ENCODE measurements at regions not wholly inside any gene's neighbourhood (a gene's known extent, or its start where the extent isn't known, plus 50 kb on each side); places are given as distances from the start of the nearest gene placed in this dataset.

GRCh38 chr14:47863441-47863840 lies 188.0 kb upstream of the MDGA2 start:
- intact Hi-C loops (cut with micrococcal nuclease; ENCODE audit: unreplicated experiment), result no loop called here
- no peaks in the 10 kb centered on the region for H3K9me3 ChIP-seq (ENCODE audit: insufficient read depth, low read depth)
- H3F3A ChIP-seq (ENCODE audit: insufficient read depth, low read depth), result no peaks in the 10 kb centered on the region
- TF ChIP-seq CTCF (conservative IDR thresholded peaks at IDR 0.05), result no peak
- TF ChIP-seq EZH2 (IDR thresholded peaks at IDR 0.05; ENCODE audit: low read depth), result no peak
- H3K27ac ChIP-seq, result no peak overlapping the region
- POLR2A ChIA-PET (ENCODE audit: unreplicated experiment), result no interaction called here
- no peak for DNase-seq
- no peaks in the 10 kb centered on the region for H3K4me1 ChIP-seq (replicated peaks; ENCODE audit: insufficient read depth)
- H4K20me1 ChIP-seq (ENCODE audit: insufficient read depth), result no peaks in the 10 kb centered on the region
- no peak overlapping the region for H3K4me2 ChIP-seq
- H3K27me3 ChIP-seq (ENCODE audit: insufficient read depth, low read depth), result no peaks in the 10 kb centered on the region
- no peaks in the 10 kb centered on the region for H3K9me2 ChIP-seq (ENCODE audit: insufficient read depth)
- H2AFZ ChIP-seq, result no peak overlapping the region
- H3K4me3 ChIP-seq, result no peak overlapping the region
- CTCF ChIA-PET, result no interaction called here
- BruUV-seq (replicated peaks), result no TSS peak
- H3K36me3 ChIP-seq (ENCODE audit: low read depth), result no peaks in the 10 kb centered on the region
- H3K79me2 ChIP-seq (ENCODE audit: low read depth), result no peaks in the 10 kb centered on the region

- Histone ChIP-seq H3K27ac (no peak overlapping the region), H3K9me2 (ENCODE audit: insufficient read depth) (no peaks in the 10 kb centered on the region), H3K79me2 (ENCODE audit: low read depth) (no peaks in the 10 kb centered on the region), H3K4me2 (no peak overlapping the region), H3K4me3 (no peak overlapping the region), H3K9me3 (ENCODE audit: insufficient read depth, low read depth) (no peaks in the 10 kb centered on the region), H3F3A (ENCODE audit: insufficient read depth, low read depth) (no peaks in the 10 kb centered on the region), H4K20me1 (ENCODE audit: insufficient read depth) (no peaks in the 10 kb centered on the region), H3K4me1 (replicated peaks; ENCODE audit: insufficient read depth) (no peaks in the 10 kb centered on the region), H3K27me3 (ENCODE audit: insufficient read depth, low read depth) (no peaks in the 10 kb centered on the region), H2AFZ (no peak overlapping the region), H3K36me3 (ENCODE audit: low read depth) (no peaks in the 10 kb centered on the region)
- no TSS peak for BruUV-seq (replicated peaks)
- intact Hi-C loops (cut with micrococcal nuclease; ENCODE audit: unreplicated experiment), result no loop called here
- DNase-seq, result no peak
- TF ChIP-seq EZH2 (IDR thresholded peaks at IDR 0.05; ENCODE audit: low read depth) (no peak), CTCF (conservative IDR thresholded peaks at IDR 0.05) (no peak)
- POLR2A ChIA-PET (ENCODE audit: unreplicated experiment), result no interaction called here
- CTCF ChIA-PET, result no interaction called here
Observed at GRCh38 chr14:47857646-47858045, 182.2 kb upstream of the MDGA2 start.

GRCh38 chr14:47852278-47852677 lies 176.9 kb upstream of the MDGA2 start:
- H3K27me3 ChIP-seq (ENCODE audit: insufficient read depth, low read depth), result no peaks in the 10 kb centered on the region
- intact Hi-C loops (cut with micrococcal nuclease; ENCODE audit: unreplicated experiment), result no loop called here

More at GRCh38 chr14:47852278-47852677, 176.9 kb upstream of the MDGA2 start:
- ChIA-PET POLR2A (ENCODE audit: unreplicated experiment) (no interaction called here), CTCF (no interaction called here)
- no peak overlapping the region for H3K27ac ChIP-seq
- H3K9me3 ChIP-seq (ENCODE audit: insufficient read depth, low read depth), result no peaks in the 10 kb centered on the region
- H3K79me2 ChIP-seq (ENCODE audit: low read depth), result no peaks in the 10 kb centered on the region
- no peaks in the 10 kb centered on the region for H3K36me3 ChIP-seq (ENCODE audit: low read depth)
- no peaks in the 10 kb centered on the region for H3F3A ChIP-seq (ENCODE audit: insufficient read depth, low read depth)
- H3K4me1 ChIP-seq (replicated peaks; ENCODE audit: insufficient read depth), result no peaks in the 10 kb centered on the region
- TF ChIP-seq CTCF (conservative IDR thresholded peaks at IDR 0.05) (no peak), EZH2 (IDR thresholded peaks at IDR 0.05; ENCODE audit: low read depth) (no peak)
- H3K4me3 ChIP-seq, result no peak overlapping the region
- H3K9me2 ChIP-seq (ENCODE audit: insufficient read depth), result no peaks in the 10 kb centered on the region
- BruUV-seq (replicated peaks), result no TSS peak
- no peak for DNase-seq
- H3K4me2 ChIP-seq, result no peak overlapping the region
- no peak overlapping the region for H2AFZ ChIP-seq
- no peaks in the 10 kb centered on the region for H4K20me1 ChIP-seq (ENCODE audit: insufficient read depth)

Data from PC-9 (cell line).